ENCODE measurements at regions not wholly inside any gene's neighbourhood (a gene's known extent, or its start where the extent isn't known, plus 50 kb on each side); places are given as distances from the start of the nearest gene placed in this dataset.

DNA sequence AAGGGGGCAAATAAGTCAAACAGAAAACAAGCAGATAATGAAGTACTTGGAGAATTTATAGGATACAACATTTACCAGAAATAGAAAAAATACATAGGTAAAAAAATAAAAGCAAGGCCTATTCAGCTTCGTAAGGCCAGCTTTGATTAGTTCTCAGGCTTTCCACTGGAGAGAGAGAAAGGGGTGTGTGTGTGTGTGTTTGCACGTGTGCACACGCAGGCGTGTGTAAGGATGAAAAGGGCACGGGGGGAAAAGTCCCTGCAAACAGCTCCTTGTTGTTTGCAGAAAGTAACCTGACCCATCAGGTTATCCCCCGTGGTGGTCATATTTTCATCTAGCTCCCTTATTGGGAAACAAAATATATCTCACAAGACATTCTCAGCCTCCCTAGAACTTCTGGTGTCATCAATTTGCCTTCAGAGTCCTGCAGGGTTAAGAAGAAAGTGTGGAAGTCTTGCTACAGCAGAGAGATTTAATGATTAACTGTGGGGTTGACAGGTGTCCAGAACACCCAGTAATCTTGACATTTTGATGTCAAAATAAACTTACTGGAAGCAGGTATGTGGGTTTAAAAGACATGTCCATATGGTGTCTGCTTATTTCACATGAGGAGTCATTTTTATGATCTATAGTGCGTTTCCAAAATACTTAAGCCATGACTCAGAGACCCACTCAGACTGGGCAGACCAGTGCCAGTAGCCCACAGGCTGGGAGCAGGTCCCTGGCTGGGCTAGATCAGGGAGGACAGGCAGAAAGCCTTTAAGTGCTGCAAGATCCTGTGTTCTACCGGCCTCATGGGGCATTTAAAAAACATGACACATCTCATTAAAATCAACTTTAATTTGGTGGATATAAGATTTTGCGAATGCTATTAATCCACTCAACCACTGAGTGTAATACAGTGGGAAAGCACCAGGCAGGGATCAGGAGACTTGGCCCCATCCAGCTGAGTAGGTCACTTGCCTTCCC, 487.6 kb upstream of the CAMK1G start:
- Histone ChIP-seq H3K9ac (ENCODE audit: low read length) (no peak overlapping the region), H3K4me2 (ENCODE audit: low read length) (no peak overlapping the region), H3K9me2 (ENCODE audit: insufficient read depth, low read length) (no peaks in the 10 kb centered on the region), H2AFZ (ENCODE audit: low read depth, low read length) (no peak overlapping the region), H3F3A (ENCODE audit: insufficient read depth, low read length, poor library complexity, severe bottlenecking) (no peaks in the 10 kb centered on the region), H3K4me3 (ENCODE audit: low read length) (no peak overlapping the region), H3K9me3 (ENCODE audit: low read length) (no peaks in the 10 kb centered on the region), H4K20me1 (ENCODE audit: insufficient read depth) (no peaks in the 10 kb centered on the region), H3K36me3 (ENCODE audit: insufficient read depth, low read length) (no peaks in the 10 kb centered on the region), H3K27ac (ENCODE audit: low read length) (no peak overlapping the region), H3K27me3 (ENCODE audit: insufficient read depth, low read depth, low read length) (no peaks in the 10 kb centered on the region), H3K79me2 (replicated peaks; ENCODE audit: insufficient read depth, low read length) (no peaks in the 10 kb centered on the region)
- TF ChIP-seq, protein P1, sequence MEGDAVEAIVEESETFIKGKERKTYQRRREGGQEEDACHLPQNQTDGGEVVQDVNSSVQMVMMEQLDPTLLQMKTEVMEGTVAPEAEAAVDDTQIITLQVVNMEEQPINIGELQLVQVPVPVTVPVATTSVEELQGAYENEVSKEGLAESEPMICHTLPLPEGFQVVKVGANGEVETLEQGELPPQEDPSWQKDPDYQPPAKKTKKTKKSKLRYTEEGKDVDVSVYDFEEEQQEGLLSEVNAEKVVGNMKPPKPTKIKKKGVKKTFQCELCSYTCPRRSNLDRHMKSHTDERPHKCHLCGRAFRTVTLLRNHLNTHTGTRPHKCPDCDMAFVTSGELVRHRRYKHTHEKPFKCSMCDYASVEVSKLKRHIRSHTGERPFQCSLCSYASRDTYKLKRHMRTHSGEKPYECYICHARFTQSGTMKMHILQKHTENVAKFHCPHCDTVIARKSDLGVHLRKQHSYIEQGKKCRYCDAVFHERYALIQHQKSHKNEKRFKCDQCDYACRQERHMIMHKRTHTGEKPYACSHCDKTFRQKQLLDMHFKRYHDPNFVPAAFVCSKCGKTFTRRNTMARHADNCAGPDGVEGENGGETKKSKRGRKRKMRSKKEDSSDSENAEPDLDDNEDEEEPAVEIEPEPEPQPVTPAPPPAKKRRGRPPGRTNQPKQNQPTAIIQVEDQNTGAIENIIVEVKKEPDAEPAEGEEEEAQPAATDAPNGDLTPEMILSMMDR (IDR thresholded peaks at IDR 0.05; ENCODE audit: poor library complexity, severe bottlenecking): no peak
- TF ChIP-seq, protein P2, sequence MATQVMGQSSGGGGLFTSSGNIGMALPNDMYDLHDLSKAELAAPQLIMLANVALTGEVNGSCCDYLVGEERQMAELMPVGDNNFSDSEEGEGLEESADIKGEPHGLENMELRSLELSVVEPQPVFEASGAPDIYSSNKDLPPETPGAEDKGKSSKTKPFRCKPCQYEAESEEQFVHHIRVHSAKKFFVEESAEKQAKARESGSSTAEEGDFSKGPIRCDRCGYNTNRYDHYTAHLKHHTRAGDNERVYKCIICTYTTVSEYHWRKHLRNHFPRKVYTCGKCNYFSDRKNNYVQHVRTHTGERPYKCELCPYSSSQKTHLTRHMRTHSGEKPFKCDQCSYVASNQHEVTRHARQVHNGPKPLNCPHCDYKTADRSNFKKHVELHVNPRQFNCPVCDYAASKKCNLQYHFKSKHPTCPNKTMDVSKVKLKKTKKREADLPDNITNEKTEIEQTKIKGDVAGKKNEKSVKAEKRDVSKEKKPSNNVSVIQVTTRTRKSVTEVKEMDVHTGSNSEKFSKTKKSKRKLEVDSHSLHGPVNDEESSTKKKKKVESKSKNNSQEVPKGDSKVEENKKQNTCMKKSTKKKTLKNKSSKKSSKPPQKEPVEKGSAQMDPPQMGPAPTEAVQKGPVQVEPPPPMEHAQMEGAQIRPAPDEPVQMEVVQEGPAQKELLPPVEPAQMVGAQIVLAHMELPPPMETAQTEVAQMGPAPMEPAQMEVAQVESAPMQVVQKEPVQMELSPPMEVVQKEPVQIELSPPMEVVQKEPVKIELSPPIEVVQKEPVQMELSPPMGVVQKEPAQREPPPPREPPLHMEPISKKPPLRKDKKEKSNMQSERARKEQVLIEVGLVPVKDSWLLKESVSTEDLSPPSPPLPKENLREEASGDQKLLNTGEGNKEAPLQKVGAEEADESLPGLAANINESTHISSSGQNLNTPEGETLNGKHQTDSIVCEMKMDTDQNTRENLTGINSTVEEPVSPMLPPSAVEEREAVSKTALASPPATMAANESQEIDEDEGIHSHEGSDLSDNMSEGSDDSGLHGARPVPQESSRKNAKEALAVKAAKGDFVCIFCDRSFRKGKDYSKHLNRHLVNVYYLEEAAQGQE (IDR thresholded peaks at IDR 0.05; ENCODE audit: borderline replicate concordance): no peak
- no peak for TF ChIP-seq EZH2 (IDR thresholded peaks at IDR 0.05; ENCODE audit: borderline replicate concordance, insufficient read depth, low read length, poor library complexity, severe bottlenecking)

DNA sequence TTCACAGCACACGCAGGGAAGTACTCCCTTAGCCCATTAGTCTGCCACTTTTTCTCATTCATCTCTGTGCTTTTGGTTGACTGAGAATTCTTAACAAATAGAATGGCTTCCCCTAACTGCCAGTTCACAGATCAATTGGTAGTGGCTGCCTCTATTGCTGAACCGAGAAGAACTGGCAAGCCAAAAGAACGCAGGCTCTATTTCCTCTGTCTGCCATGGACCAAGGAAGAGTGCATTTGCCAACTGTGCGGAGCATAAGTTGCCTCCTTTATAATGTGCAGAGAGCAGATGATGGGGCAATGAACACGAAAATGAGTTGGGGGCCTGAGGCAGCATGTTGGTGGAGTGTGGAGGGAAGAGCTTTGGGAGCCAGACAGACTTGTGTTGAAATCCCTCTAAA, 483.1 kb upstream of the CAMK1G start:
- no peak overlapping the region for H2AFZ ChIP-seq (ENCODE audit: low read depth, low read length)
- no peak overlapping the region for H3K9ac ChIP-seq (ENCODE audit: low read length)
- no peak overlapping the region for H3K27ac ChIP-seq (ENCODE audit: low read length)
- no peaks in the 10 kb centered on the region for H3K27me3 ChIP-seq (ENCODE audit: insufficient read depth, low read depth, low read length)
- no peaks in the 10 kb centered on the region for H4K20me1 ChIP-seq (ENCODE audit: insufficient read depth)
- no peak for TF ChIP-seq TAF1 (IDR thresholded peaks at IDR 0.05; ENCODE audit: low read depth)
- no peak for TF ChIP-seq EZH2 (IDR thresholded peaks at IDR 0.05; ENCODE audit: borderline replicate concordance, insufficient read depth, low read length, poor library complexity, severe bottlenecking)
- TF ChIP-seq, protein P2 (IDR thresholded peaks at IDR 0.05; ENCODE audit: borderline replicate concordance): no peak
- no peak for TF ChIP-seq RAD21 (conservative IDR thresholded peaks at IDR 0.05)
- no peak for TF ChIP-seq MXI1 (conservative IDR thresholded peaks at IDR 0.05; ENCODE audit: poor library complexity, severe bottlenecking)
- TF ChIP-seq, protein P1 (IDR thresholded peaks at IDR 0.05; ENCODE audit: poor library complexity, severe bottlenecking): no peak
- no peak for TF ChIP-seq POLR2AphosphoS5 (IDR thresholded peaks at IDR 0.05)
- TF ChIP-seq EP300 (conservative IDR thresholded peaks at IDR 0.05; ENCODE audit: poor library complexity, severe bottlenecking): no peak
- no peak for TF ChIP-seq SMC3 (conservative IDR thresholded peaks at IDR 0.05; ENCODE audit: poor library complexity)
- H3K4me2 ChIP-seq (ENCODE audit: low read length): no peak overlapping the region
- no peaks in the 10 kb centered on the region for H3K9me3 ChIP-seq (ENCODE audit: low read length)
- H3F3A ChIP-seq (ENCODE audit: insufficient read depth, low read length, poor library complexity, severe bottlenecking): no peaks in the 10 kb centered on the region
- no peak overlapping the region for H3K4me3 ChIP-seq (ENCODE audit: low read length)
- no peaks in the 10 kb centered on the region for H3K36me3 ChIP-seq (ENCODE audit: insufficient read depth, low read length)
- H3K79me2 ChIP-seq (replicated peaks; ENCODE audit: insufficient read depth, low read length): no peaks in the 10 kb centered on the region
- H3K9me2 ChIP-seq (ENCODE audit: insufficient read depth, low read length): no peaks in the 10 kb centered on the region
